ENCODE measurements at regions not wholly inside any gene's neighbourhood (a gene's known extent, or its start where the extent isn't known, plus 50 kb on each side); places are given as distances from the start of the nearest gene placed in this dataset.

- Histone ChIP-seq H3K4me3 (replicated peaks in 1 of 2; ENCODE audit: low read depth in 1 of 2, low read length in 2 of 2) (no peak overlapping the region), H3K9ac (ENCODE audit: low read length) (no peak overlapping the region), H3K27me3 (ENCODE audit: insufficient read depth, low read length) (no peaks in the 10 kb centered on the region), H3K36me3 (ENCODE audit: control insufficient read depth in 1 of 2, insufficient read depth in 2 of 2, low read length in 2 of 2) (no peaks in the 10 kb centered on the region), H3K9me2 (ENCODE audit: insufficient read depth) (no peaks in the 10 kb centered on the region), H3K9me3 (ENCODE audit: control insufficient read depth in 1 of 2, insufficient read depth in 1 of 2, low read depth in 1 of 2, low read length in 2 of 2) (no peaks in the 10 kb centered on the region), H3K4me1 (ENCODE audit: control insufficient read depth in 1 of 2, insufficient read depth in 2 of 2, low read length in 2 of 2) (no peaks in the 10 kb centered on the region), H3K27ac (ENCODE audit: low read depth, low read length) (no peak overlapping the region), H3K4me2 (ENCODE audit: low read length) (no peak overlapping the region), H3K79me2 (ENCODE audit: insufficient read depth, low read length) (no peaks in the 10 kb centered on the region), H4K20me1 (ENCODE audit: insufficient read depth) (no peaks in the 10 kb centered on the region), H2AFZ (ENCODE audit: low read depth, low read length, poor library complexity, severe bottlenecking) (no peak overlapping the region)
- ATAC-seq (no peak), DNase-seq (ENCODE audit: low read depth, low spot score) (no peak)
- ChIA-PET RAD21 (ENCODE audit: low non-redundant PET in 1 of 2, low total read pairs in 2 of 2, uncharacterized antibody in 2 of 2, unreplicated experiment in 2 of 2) (no interaction called here), POLR2A (no interaction called here), CTCF (no interaction called here)
- intact Hi-C loops (cut with micrococcal nuclease), result no loop called here
- BruUV-seq (replicated peaks), result no TSS peak
- TF ChIP-seq SRF (IDR thresholded peaks at IDR 0.05; ENCODE audit: low read depth), result no peak
- TF ChIP-seq ZNF274 (IDR thresholded peaks at IDR 0.05; ENCODE audit: low read depth, low read length), result no peak
- TF ChIP-seq POLR2AphosphoS5 (IDR thresholded peaks at IDR 0.05; ENCODE audit: low read depth, low read length), result no peak
- TF ChIP-seq JUND (IDR thresholded peaks at IDR 0.05), result no peak
- TF ChIP-seq, protein P1, sequence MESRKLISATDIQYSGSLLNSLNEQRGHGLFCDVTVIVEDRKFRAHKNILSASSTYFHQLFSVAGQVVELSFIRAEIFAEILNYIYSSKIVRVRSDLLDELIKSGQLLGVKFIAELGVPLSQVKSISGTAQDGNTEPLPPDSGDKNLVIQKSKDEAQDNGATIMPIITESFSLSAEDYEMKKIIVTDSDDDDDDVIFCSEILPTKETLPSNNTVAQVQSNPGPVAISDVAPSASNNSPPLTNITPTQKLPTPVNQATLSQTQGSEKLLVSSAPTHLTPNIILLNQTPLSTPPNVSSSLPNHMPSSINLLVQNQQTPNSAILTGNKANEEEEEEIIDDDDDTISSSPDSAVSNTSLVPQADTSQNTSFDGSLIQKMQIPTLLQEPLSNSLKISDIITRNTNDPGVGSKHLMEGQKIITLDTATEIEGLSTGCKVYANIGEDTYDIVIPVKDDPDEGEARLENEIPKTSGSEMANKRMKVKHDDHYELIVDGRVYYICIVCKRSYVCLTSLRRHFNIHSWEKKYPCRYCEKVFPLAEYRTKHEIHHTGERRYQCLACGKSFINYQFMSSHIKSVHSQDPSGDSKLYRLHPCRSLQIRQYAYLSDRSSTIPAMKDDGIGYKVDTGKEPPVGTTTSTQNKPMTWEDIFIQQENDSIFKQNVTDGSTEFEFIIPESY (IDR thresholded peaks at IDR 0.05; ENCODE audit: extremely low read depth, insufficient replicate concordance, low read length), result no peak
- TF ChIP-seq POLR2A (IDR thresholded peaks at IDR 0.05; ENCODE audit: borderline replicate concordance, extremely low read depth, insufficient read depth, insufficient read length), result no peak
- TF ChIP-seq EZH2 (IDR thresholded peaks at IDR 0.05), result no peak
- no peak for TF ChIP-seq ELF1 (IDR thresholded peaks at IDR 0.05; ENCODE audit: borderline replicate concordance, low read depth)
- TF ChIP-seq SP1 (IDR thresholded peaks at IDR 0.05; ENCODE audit: low read depth), result no peak
- TF ChIP-seq RAD21 (IDR thresholded peaks at IDR 0.05; ENCODE audit: low read depth), result no peak
Observed at GRCh38 chr4:188691811-188692210, 552.6 kb downstream of the TRIML1 start.

DNA sequence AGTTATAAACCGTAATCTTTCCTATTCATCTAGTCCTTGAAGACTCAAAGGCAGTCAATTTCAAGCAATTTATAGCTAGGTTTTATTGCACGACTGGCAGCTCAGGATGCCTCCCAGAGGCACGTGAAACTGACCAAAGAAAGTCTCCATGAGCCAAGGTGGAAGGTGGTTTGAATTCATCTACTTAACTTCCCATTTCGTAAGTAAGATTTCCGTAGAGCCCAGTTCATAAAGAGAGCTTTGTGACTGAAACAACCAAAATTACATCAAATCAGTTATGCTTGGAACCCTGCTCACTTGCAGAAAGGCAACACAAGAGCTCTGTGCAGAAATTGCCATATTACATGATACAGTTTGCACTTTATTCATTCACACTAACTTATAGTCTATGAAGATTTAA lies 556.0 kb downstream of the TRIML1 start:
- H3K27me3 ChIP-seq (ENCODE audit: insufficient read depth, low read length), result no peaks in the 10 kb centered on the region
- POLR2A ChIA-PET, result no interaction called here
- no peak for DNase-seq (ENCODE audit: low read depth, low spot score)
- H2AFZ ChIP-seq (ENCODE audit: low read depth, low read length, poor library complexity, severe bottlenecking), result no peak overlapping the region
- RAD21 ChIA-PET (ENCODE audit: low non-redundant PET in 1 of 2, low total read pairs in 2 of 2, uncharacterized antibody in 2 of 2, unreplicated experiment in 2 of 2), result no interaction called here
- H3K4me3 ChIP-seq (replicated peaks in 1 of 2; ENCODE audit: low read depth in 1 of 2, low read length in 2 of 2), result no peak overlapping the region
- no peaks in the 10 kb centered on the region for H3K9me3 ChIP-seq (ENCODE audit: control insufficient read depth in 1 of 2, insufficient read depth in 1 of 2, low read depth in 1 of 2, low read length in 2 of 2)
- H3K4me2 ChIP-seq (ENCODE audit: low read length), result no peak overlapping the region
- H3K36me3 ChIP-seq (ENCODE audit: control insufficient read depth in 1 of 2, insufficient read depth in 2 of 2, low read length in 2 of 2), result no peaks in the 10 kb centered on the region
- ATAC-seq, result no peak
- no peaks in the 10 kb centered on the region for H3K79me2 ChIP-seq (ENCODE audit: insufficient read depth, low read length)
- no peaks in the 10 kb centered on the region for H3K9me2 ChIP-seq (ENCODE audit: insufficient read depth)
- H3K27ac ChIP-seq (ENCODE audit: low read depth, low read length), result no peak overlapping the region
- H4K20me1 ChIP-seq (ENCODE audit: insufficient read depth), result no peaks in the 10 kb centered on the region
- intact Hi-C loops (cut with micrococcal nuclease), result no loop called here
- CTCF ChIA-PET, result no interaction called here
- TF ChIP-seq POLR2A (IDR thresholded peaks at IDR 0.05; ENCODE audit: borderline replicate concordance, extremely low read depth, insufficient read depth, insufficient read length) (no peak), JUND (IDR thresholded peaks at IDR 0.05) (no peak)
- no peak overlapping the region for H3K9ac ChIP-seq (ENCODE audit: low read length)
- no peaks in the 10 kb centered on the region for H3K4me1 ChIP-seq (ENCODE audit: control insufficient read depth in 1 of 2, insufficient read depth in 2 of 2, low read length in 2 of 2)
- no TSS peak for BruUV-seq (replicated peaks)
